Common myeloid progenitor, CD34-positive (primary cell): ENCODE measurements at regions not wholly inside any gene's neighbourhood (a gene's known extent, or its start where the extent isn't known, plus 50 kb on each side); places are given as distances from the start of the nearest gene placed in this dataset.

Source experiments
- CTCF ChIA-PET: fragments of 350-600 bp; sonication (Branson Sonifier 250); formaldehyde crosslinking; loops from one replicate; lab custom pipeline; 2021; ENCODE audit warnings: antibody characterized with exemption; lab: Charles Lee
- POLR2A ChIA-PET: fragments of 350-600 bp; sonication (Branson Sonifier 250); formaldehyde crosslinking; loops from one replicate; lab custom pipeline; 2021; ENCODE audit warnings: antibody characterized with exemption; lab: Charles Lee
- DNase-seq, 3 donors: peaks; one replicate each; pipeline versions ENCODE4 v3.0.0 to v3.0.0-alpha.2; 2013
- H3K27ac ChIP-seq, 2 experiments: 1 replicate in 1 of 2; 2 replicates in 1 of 2; pipeline ENCODE4 v1.7.0; 2013; ENCODE audit warnings: inconsistent platforms in 2 of 2, low read length in 2 of 2, mild to moderate bottlenecking in 2 of 2, low read depth in 1 of 2, moderate library complexity in 1 of 2; ENCODE audit not compliant: severe bottlenecking in 2 of 2, insufficient read depth in 1 of 2, poor library complexity in 1 of 2
- H3K27me3 ChIP-seq, 5 experiments: replicated peaks in 2 of 5; 1 replicate in 3 of 5; 2 replicates in 2 of 5; pipeline versions ENCODE4 v1.6.1 to v1.7.0; 2013; ENCODE audit warnings: low read length in 4 of 5, mild to moderate bottlenecking in 2 of 5, moderate library complexity in 2 of 5, inconsistent platforms in 1 of 5; ENCODE audit not compliant: insufficient read depth in 5 of 5, control insufficient read depth in 4 of 5
- H3K36me3 ChIP-seq, 4 experiments: 1 replicate in 2 of 4; 2 replicates in 2 of 4; pipeline versions ENCODE4 v1.6.1 to v1.7.0; 2013; ENCODE audit warnings: low read length in 3 of 4, control low read depth in 1 of 4, mild to moderate bottlenecking in 1 of 4; ENCODE audit not compliant: control insufficient read depth in 4 of 4, insufficient read depth in 4 of 4
- H3K4me1 ChIP-seq, 4 experiments: 1 replicate in 3 of 4; 2 replicates in 1 of 4; pipeline versions ENCODE4 v1.6.1 to v1.7.1; 2013; ENCODE audit warnings: low read length in 3 of 4, mild to moderate bottlenecking in 3 of 4, control low read depth in 1 of 4, inconsistent platforms in 1 of 4, moderate library complexity in 1 of 4; ENCODE audit not compliant: control insufficient read depth in 4 of 4, insufficient read depth in 4 of 4; ENCODE audit errors: control extremely low read depth in 1 of 4
- H3K4me3 ChIP-seq, 7 experiments: 1 replicate in 4 of 7; 2 replicates in 3 of 7; pipeline versions ENCODE4 v1.5.1 to v1.7.0; 2013; ENCODE audit warnings: mild to moderate bottlenecking in 7 of 7, low read length in 6 of 7, moderate library complexity in 6 of 7, inconsistent platforms in 2 of 7, low read depth in 2 of 7, control low read depth in 1 of 7; ENCODE audit not compliant: insufficient read depth in 4 of 7, control insufficient read depth in 1 of 7; ENCODE audit errors: extremely low read depth in 1 of 7
- H3K9me3 ChIP-seq, 5 experiments: 1 replicate in 4 of 5; 2 replicates in 1 of 5; pipeline versions ENCODE4 v1.6.1 to v1.7.1; 2013; ENCODE audit warnings: low read length in 4 of 5, mild to moderate bottlenecking in 2 of 5, inconsistent platforms in 1 of 5, low read depth in 1 of 5, moderate library complexity in 1 of 5; ENCODE audit not compliant: control insufficient read depth in 4 of 5, insufficient read depth in 2 of 5; ENCODE audit errors: control extremely low read depth in 1 of 5
- WGBS: methylation state at CpG from one replicate; pipeline ENCODE4 v1.1.5; 2013; ENCODE audit not compliant: insufficient coverage; 5-methylcytosine and 5-hydroxymethylcytosine counted together

- peaks cover 0 to 14% (median 8%) of the 10 kb centered on the region in 4 experiments for H3K4me1 ChIP-seq
- no peaks in the 10 kb centered on the region for H3K36me3 ChIP-seq
- H3K27me3 ChIP-seq, result no peaks in the 10 kb centered on the region
- WGBS, result 91% methylated on average over 3 of the region's 3 CpGs
- no peak overlapping the region for H3K4me3 ChIP-seq
- H3K9me3 ChIP-seq, result no peaks in the 10 kb centered on the region
- no peak overlapping the region for H3K27ac ChIP-seq
- POLR2A ChIA-PET, result no interaction called here
- DNase-seq, result no peak
- CTCF ChIA-PET, result interaction anchor here (0.7 to 4.5 kb wide), 10 partner anchors 10 to 167 kb away, joined by 3 to 22 read pairs (median 4); no protein-coding TSS in a partner anchor
These were observed 55.8 kb upstream of the MTF2 start for GRCh38 chr1:93023281-93023680.

GRCh38 chr1:93025572-93025971, 53.5 kb upstream of the MTF2 start:
- ChIA-PET POLR2A (no interaction called here), CTCF (interaction anchor here (0.8 to 4.5 kb wide), 6 partner anchors 9 to 37 kb away, joined by 3 to 22 read pairs (median 5); no protein-coding TSS in a partner anchor)
- Histone ChIP-seq H3K4me1 (peaks cover 0 to 19% (median 8%) of the 10 kb centered on the region in 4 experiments), H3K36me3 (no peaks in the 10 kb centered on the region), H3K9me3 (no peaks in the 10 kb centered on the region), H3K4me3 (no peak overlapping the region), H3K27ac (no peak overlapping the region), H3K27me3 (no peaks in the 10 kb centered on the region)
- 0% methylated on average over 1 of the region's 3 CpGs for WGBS
- DNase-seq, result peak; percentile 15 to 60 (median 57)

- DNase-seq, result no peak
- Histone ChIP-seq H3K27me3 (no peaks in the 10 kb centered on the region), H3K4me1 (peaks cover 0 to 26% (median 10%) of the 10 kb centered on the region in 4 experiments), H3K27ac (no peak overlapping the region), H3K4me3 (no peak overlapping the region), H3K9me3 (no peaks in the 10 kb centered on the region), H3K36me3 (no peaks in the 10 kb centered on the region)
- 90% methylated on average over 2 of the region's 4 CpGs for WGBS
- CTCF ChIA-PET, result no interaction called here
- POLR2A ChIA-PET, result no interaction called here
These were observed 50.5 kb upstream of the MTF2 start for GRCh38 chr1:93028542-93028941.
